Lower leg skin (tissue), 3 donors: ENCODE measurements at regions not wholly inside any gene's neighbourhood (a gene's known extent, or its start where the extent isn't known, plus 50 kb on each side); places are given as distances from the start of the nearest gene placed in this dataset.

Source experiments
- POLR2A ChIP-seq, 2 donors: fragments of 450-650 bp; IDR thresholded peaks; one replicate each; pipeline ENCODE4 v1.6.1; 2016 to 2017; ENCODE audit warnings: antibody characterized with exemption in 2 of 2, mild to moderate bottlenecking in 1 of 2, moderate library complexity in 1 of 2
- TF ChIP-seq, protein P1 (sequence below), 3 donors: fragments of 450-650 bp; IDR thresholded peaks; one replicate each; pipeline ENCODE4 v1.5.1; 2016; ENCODE audit warnings: antibody characterized with exemption in 3 of 3, mild to moderate bottlenecking in 3 of 3, moderate library complexity in 2 of 3

DNA sequence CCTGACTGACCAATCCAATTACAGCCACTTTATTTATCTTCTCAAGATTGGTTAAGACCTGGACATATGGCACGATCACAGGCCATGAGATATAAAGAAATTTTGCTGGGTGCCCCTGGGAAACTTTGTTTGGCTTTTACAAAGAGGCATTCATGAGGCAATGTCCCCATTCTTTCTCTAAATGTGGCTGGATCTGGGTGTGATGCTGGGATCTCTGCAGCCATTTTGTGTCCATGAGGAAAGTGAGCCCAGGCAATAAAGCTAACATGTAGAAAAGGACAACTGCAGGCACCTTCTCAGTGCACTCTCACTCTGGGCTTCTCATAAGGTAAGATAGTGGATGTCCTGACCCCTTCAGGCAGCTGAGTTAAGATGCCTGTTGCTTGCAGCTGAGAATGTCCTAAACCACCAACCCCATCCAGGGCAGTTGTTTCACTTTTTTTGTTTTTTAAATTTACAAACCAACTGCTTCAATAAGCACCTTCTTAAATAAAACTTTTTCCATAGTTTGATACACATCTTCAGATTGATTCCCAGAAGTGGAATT, 372.3 kb downstream of the MIAT start:
- TF ChIP-seq, protein P1, sequence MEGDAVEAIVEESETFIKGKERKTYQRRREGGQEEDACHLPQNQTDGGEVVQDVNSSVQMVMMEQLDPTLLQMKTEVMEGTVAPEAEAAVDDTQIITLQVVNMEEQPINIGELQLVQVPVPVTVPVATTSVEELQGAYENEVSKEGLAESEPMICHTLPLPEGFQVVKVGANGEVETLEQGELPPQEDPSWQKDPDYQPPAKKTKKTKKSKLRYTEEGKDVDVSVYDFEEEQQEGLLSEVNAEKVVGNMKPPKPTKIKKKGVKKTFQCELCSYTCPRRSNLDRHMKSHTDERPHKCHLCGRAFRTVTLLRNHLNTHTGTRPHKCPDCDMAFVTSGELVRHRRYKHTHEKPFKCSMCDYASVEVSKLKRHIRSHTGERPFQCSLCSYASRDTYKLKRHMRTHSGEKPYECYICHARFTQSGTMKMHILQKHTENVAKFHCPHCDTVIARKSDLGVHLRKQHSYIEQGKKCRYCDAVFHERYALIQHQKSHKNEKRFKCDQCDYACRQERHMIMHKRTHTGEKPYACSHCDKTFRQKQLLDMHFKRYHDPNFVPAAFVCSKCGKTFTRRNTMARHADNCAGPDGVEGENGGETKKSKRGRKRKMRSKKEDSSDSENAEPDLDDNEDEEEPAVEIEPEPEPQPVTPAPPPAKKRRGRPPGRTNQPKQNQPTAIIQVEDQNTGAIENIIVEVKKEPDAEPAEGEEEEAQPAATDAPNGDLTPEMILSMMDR (IDR thresholded peaks at IDR 0.05) = no peak
- no peak for TF ChIP-seq POLR2A (IDR thresholded peaks at IDR 0.05)
